Breast epithelium (tissue), 4 donors: ENCODE measurements at regions not wholly inside any gene's neighbourhood (a gene's known extent, or its start where the extent isn't known, plus 50 kb on each side); places are given as distances from the start of the nearest gene placed in this dataset.

Source experiments
- DNase-seq, 2 donors: peaks; one replicate each; pipeline ENCODE4 v3.0.0-alpha.2; 2019; ENCODE audit warnings: low spot score in 2 of 2
- H3K27ac ChIP-seq, 2 donors: fragments of 200-600 bp; sonication (generic) in 1 of 2; one replicate each; pipeline ENCODE4 v1.5.1; 2016 to 2019; ENCODE audit warnings: mild to moderate bottlenecking in 1 of 2
- H3K27me3 ChIP-seq, 2 donors: fragments of 200-600 bp; sonication (generic) in 1 of 2; one replicate each; pipeline versions ENCODE4 v1.5.1 to v1.6.0; 2017 to 2019; ENCODE audit warnings: control low read depth in 1 of 2, mild to moderate bottlenecking in 1 of 2
- H3K36me3 ChIP-seq: fragments of 200-600 bp; one replicate; pipeline ENCODE4 v1.5.1; 2019
- H3K4me1 ChIP-seq, 2 donors: fragments of 200-600 bp; sonication (generic); one replicate each; pipeline ENCODE4 v1.5.1; 2016 to 2019; ENCODE audit warnings: control low read depth in 1 of 2
- H3K4me3 ChIP-seq, 3 donors: fragments of 200-600 bp; sonication (generic); 1 replicate in 2 of 3; 2 replicates in 1 of 3; pipeline ENCODE4 v1.5.1; 2016 to 2019; ENCODE audit warnings: mild to moderate bottlenecking in 3 of 3, moderate library complexity in 2 of 3
- H3K9me3 ChIP-seq, 2 donors: fragments of 200-600 bp; sonication (generic) in 1 of 2; one replicate each; pipeline ENCODE4 v1.5.1; 2016 to 2019; ENCODE audit warnings: control low read depth in 1 of 2
- POLR2A ChIP-seq: fragments of 450-650 bp; IDR thresholded peaks from one replicate; pipeline ENCODE4 v1.6.1; 2016; ENCODE audit warnings: antibody characterized with exemption, mild to moderate bottlenecking, moderate library complexity
- POLR2AphosphoS5 ChIP-seq, 3 donors: sonication (generic); formaldehyde crosslinking; IDR thresholded peaks; one replicate each; pipeline ENCODE4 v1.6.1; 2017; ENCODE audit warnings: antibody characterized with exemption in 3 of 3
- intact Hi-C: fragments of 100-400 bp; cut with DNase I; formaldehyde crosslinking; loops from one replicate; pipeline ENCODE4 v1.15.1; 2023; ENCODE audit warnings: low total_unique reads
- TF ChIP-seq, protein P1 (sequence below), 3 donors: fragments of 450-650 bp; IDR thresholded peaks; one replicate each; pipeline ENCODE4 v1.5.1; 2016 to 2017; ENCODE audit warnings: antibody characterized with exemption in 3 of 3, mild to moderate bottlenecking in 3 of 3, moderate library complexity in 3 of 3

DNA sequence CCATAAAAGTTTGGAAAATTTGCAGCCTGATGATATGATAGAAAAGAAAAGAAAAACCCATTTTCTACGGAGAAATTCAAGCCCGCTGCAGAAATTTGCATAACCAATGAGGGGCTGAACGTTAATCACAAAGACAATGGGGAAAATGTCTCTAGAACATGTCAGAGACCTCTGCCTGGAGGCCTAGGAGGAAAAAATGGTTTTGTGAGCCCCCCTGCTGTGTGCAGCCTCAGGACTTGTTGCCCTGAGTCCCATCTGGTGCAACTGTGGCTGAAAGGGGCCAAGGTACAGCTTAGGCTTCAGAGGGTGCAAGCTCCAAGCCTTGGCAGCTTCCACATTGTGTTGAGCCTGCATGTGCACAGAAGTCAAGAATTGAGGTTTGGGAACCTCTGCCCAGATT, 1267.4 kb upstream of the GOT2 start:
- Histone ChIP-seq H3K9me3 (peaks cover 0 to 6% of the 10 kb centered on the region in 2 donors), H3K27ac (no peak overlapping the region), H3K4me1 (no peaks in the 10 kb centered on the region), H3K4me3 (no peak overlapping the region), H3K27me3 (no peaks in the 10 kb centered on the region), H3K36me3 (no peaks in the 10 kb centered on the region)
- DNase-seq: no peak
- TF ChIP-seq, protein P1, sequence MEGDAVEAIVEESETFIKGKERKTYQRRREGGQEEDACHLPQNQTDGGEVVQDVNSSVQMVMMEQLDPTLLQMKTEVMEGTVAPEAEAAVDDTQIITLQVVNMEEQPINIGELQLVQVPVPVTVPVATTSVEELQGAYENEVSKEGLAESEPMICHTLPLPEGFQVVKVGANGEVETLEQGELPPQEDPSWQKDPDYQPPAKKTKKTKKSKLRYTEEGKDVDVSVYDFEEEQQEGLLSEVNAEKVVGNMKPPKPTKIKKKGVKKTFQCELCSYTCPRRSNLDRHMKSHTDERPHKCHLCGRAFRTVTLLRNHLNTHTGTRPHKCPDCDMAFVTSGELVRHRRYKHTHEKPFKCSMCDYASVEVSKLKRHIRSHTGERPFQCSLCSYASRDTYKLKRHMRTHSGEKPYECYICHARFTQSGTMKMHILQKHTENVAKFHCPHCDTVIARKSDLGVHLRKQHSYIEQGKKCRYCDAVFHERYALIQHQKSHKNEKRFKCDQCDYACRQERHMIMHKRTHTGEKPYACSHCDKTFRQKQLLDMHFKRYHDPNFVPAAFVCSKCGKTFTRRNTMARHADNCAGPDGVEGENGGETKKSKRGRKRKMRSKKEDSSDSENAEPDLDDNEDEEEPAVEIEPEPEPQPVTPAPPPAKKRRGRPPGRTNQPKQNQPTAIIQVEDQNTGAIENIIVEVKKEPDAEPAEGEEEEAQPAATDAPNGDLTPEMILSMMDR (IDR thresholded peaks at IDR 0.05): no peak
- TF ChIP-seq POLR2A (no peak), POLR2AphosphoS5 (IDR thresholded peaks at IDR 0.05) (no peak)
- intact Hi-C loops: no loop called here

DNA sequence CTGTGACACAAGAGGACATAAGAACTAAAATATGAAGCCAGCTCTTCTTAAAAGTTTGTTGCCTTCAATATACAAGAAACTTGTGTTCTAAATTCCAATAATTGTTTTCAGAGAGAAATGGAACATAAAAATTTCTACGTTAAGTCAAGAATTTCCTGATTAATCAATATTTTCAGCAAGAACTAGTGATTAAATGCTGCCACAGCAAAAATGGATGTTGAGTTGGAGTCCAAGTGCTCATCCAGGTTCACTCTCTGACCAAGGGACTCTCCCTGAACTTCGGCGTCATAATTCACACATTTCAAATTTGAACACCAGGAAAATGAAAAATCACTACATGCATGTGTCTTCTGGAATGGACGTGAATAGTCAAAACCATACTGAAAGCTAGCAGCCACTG, 1263.6 kb upstream of the GOT2 start:
- H3K36me3 ChIP-seq: no peaks in the 10 kb centered on the region
- DNase-seq: no peak
- peaks cover 0 to 6% of the 10 kb centered on the region in 2 donors for H3K9me3 ChIP-seq
- intact Hi-C loops: no loop called here
- no peaks in the 10 kb centered on the region for H3K27me3 ChIP-seq
- H3K4me3 ChIP-seq: no peak overlapping the region
- H3K4me1 ChIP-seq: no peaks in the 10 kb centered on the region
- TF ChIP-seq POLR2AphosphoS5 (IDR thresholded peaks at IDR 0.05) (no peak), POLR2A (no peak)
- TF ChIP-seq, protein P1 (IDR thresholded peaks at IDR 0.05): no peak
- no peak overlapping the region for H3K27ac ChIP-seq

- no peaks in the 10 kb centered on the region for H3K27me3 ChIP-seq
- H3K36me3 ChIP-seq: no peaks in the 10 kb centered on the region
- no peak overlapping the region for H3K4me3 ChIP-seq
- peaks cover 0 to 21% of the 10 kb centered on the region in 2 donors for H3K9me3 ChIP-seq
- TF ChIP-seq, protein P1 (IDR thresholded peaks at IDR 0.05): no peak
- TF ChIP-seq POLR2AphosphoS5 (IDR thresholded peaks at IDR 0.05): no peak
- no peak for TF ChIP-seq POLR2A
- DNase-seq: no peak
- H3K27ac ChIP-seq: no peak overlapping the region
- intact Hi-C loops: no loop called here
- no peaks in the 10 kb centered on the region for H3K4me1 ChIP-seq
Observed at GRCh38 chr16:59993101-59993500, 1259.0 kb upstream of the GOT2 start.

GRCh38 chr16:59991171-59991570, 1257.1 kb upstream of the GOT2 start:
- H3K4me1 ChIP-seq: no peaks in the 10 kb centered on the region
- peaks cover 0 to 21% of the 10 kb centered on the region in 2 donors for H3K9me3 ChIP-seq
- H3K27ac ChIP-seq: no peak overlapping the region
- intact Hi-C loops: no loop called here
- no peak overlapping the region for H3K4me3 ChIP-seq
- no peaks in the 10 kb centered on the region for H3K36me3 ChIP-seq
- DNase-seq: no peak
- H3K27me3 ChIP-seq: no peaks in the 10 kb centered on the region
- TF ChIP-seq POLR2AphosphoS5 (IDR thresholded peaks at IDR 0.05) (no peak), POLR2A (no peak)
- TF ChIP-seq, protein P1 (IDR thresholded peaks at IDR 0.05): no peak

GRCh38 chr16:59988591-59988990, 1254.5 kb upstream of the GOT2 start:
- Histone ChIP-seq H3K27ac (no peak overlapping the region), H3K4me3 (no peak overlapping the region), H3K36me3 (no peaks in the 10 kb centered on the region), H3K27me3 (no peaks in the 10 kb centered on the region), H3K9me3 (peaks cover 0 to 21% of the 10 kb centered on the region in 2 donors), H3K4me1 (no peaks in the 10 kb centered on the region)
- TF ChIP-seq POLR2AphosphoS5 (IDR thresholded peaks at IDR 0.05): no peak
- no peak for TF ChIP-seq POLR2A
- TF ChIP-seq, protein P1 (IDR thresholded peaks at IDR 0.05): no peak
- intact Hi-C loops: no loop called here
- DNase-seq: no peak
